Activated CD4-positive, alpha-beta memory T cell treated with anti-CD3 and anti-CD28 coated beads, Interleukin-2, amount 10 ng/mL, durations not matched to agents 7 days and 5 days (primary cell): ENCODE measurements at regions not wholly inside any gene's neighbourhood (a gene's known extent, or its start where the extent isn't known, plus 50 kb on each side); places are given as distances from the start of the nearest gene placed in this dataset.

ENCODE experiments used
- CTCF ChIA-PET: fragments of 350-600 bp; sonication (Branson Sonifier 250); formaldehyde crosslinking; loops from one replicate; lab custom pipeline; 2021; ENCODE audit warnings: antibody characterized with exemption, inconsistent platforms; lab: Charles Lee
- POLR2A ChIA-PET: fragments of 350-600 bp; sonication (Branson Sonifier 250); formaldehyde crosslinking; loops from one replicate; lab custom pipeline; 2021; ENCODE audit warnings: antibody characterized with exemption; lab: Charles Lee
- DNase-seq: peaks from one replicate; pipeline ENCODE4 v3.0.0-alpha.2; 2020
- H3K27ac Mint-ChIP-seq: one replicate; pipeline ENCODE4 v1.8.0; 2021; ENCODE audit warnings: mild to moderate bottlenecking, mixed read lengths
- H3K27me3 Mint-ChIP-seq: one replicate; pipeline ENCODE4 v1.8.0; 2021; ENCODE audit warnings: mixed read lengths
- H3K36me3 Mint-ChIP-seq: one replicate; pipeline ENCODE4 v1.8.0; 2021; ENCODE audit warnings: low read depth, mixed read lengths
- H3K4me1 Mint-ChIP-seq: one replicate; pipeline ENCODE4 v1.8.0; 2021; ENCODE audit warnings: mixed read lengths
- H3K4me3 Mint-ChIP-seq: one replicate; pipeline ENCODE4 v1.8.0; 2021; ENCODE audit warnings: mild to moderate bottlenecking, mixed read lengths
- H3K9me3 Mint-ChIP-seq: one replicate; pipeline ENCODE4 v1.8.0; 2021; ENCODE audit warnings: mixed read lengths

DNA sequence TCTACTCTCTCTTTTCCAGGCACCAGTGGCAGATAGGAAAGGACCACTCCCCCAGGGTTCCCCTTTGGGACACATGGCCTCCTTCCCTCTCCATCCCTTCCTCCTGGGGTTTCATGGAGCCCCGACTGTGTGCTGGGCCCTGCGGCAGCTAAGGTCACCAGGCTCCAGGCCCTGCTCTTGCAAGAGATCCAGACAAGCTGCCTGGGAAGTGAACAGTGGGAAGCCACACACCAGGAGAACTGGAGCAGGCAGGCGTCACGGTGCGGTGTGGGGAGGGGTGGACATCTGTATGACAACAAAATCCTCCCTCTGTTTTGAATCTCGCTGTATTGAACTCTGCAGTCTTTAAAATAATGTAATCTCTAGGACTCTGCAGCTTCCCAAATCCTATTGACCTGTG is 330.1 kb downstream of the UQCRFS1 start:
- ChIA-PET CTCF (no interaction called here), POLR2A (no interaction called here)
- Mint-ChIP-seq H3K36me3 (no peaks in the 10 kb centered on the region), H3K27ac (no peak overlapping the region), H3K4me3 (no peak overlapping the region), H3K27me3 (peaks cover 2% of the 10 kb centered on the region), H3K9me3 (no peaks in the 10 kb centered on the region), H3K4me1 (no peaks in the 10 kb centered on the region)
- DNase-seq: no peak

- H3K27ac Mint-ChIP-seq: no peak overlapping the region
- peaks cover 2% of the 10 kb centered on the region for H3K27me3 Mint-ChIP-seq
- no peaks in the 10 kb centered on the region for H3K9me3 Mint-ChIP-seq
- no peak overlapping the region for H3K4me3 Mint-ChIP-seq
- CTCF ChIA-PET: no interaction called here
- H3K4me1 Mint-ChIP-seq: no peaks in the 10 kb centered on the region
- POLR2A ChIA-PET: no interaction called here
- no peaks in the 10 kb centered on the region for H3K36me3 Mint-ChIP-seq
- DNase-seq: no peak
These were observed 331.3 kb downstream of the UQCRFS1 start for GRCh38 chr19:28881616-28882015.

GRCh38 chr19:28880735-28881401 is 332.1 kb downstream of the UQCRFS1 start:
- no peak for DNase-seq
- CTCF ChIA-PET: no interaction called here
- POLR2A ChIA-PET: no interaction called here
- Mint-ChIP-seq H3K9me3 (no peaks in the 10 kb centered on the region), H3K27ac (no peak overlapping the region), H3K27me3 (peaks cover 2% of the 10 kb centered on the region), H3K36me3 (no peaks in the 10 kb centered on the region), H3K4me1 (no peaks in the 10 kb centered on the region), H3K4me3 (no peak overlapping the region)

DNA sequence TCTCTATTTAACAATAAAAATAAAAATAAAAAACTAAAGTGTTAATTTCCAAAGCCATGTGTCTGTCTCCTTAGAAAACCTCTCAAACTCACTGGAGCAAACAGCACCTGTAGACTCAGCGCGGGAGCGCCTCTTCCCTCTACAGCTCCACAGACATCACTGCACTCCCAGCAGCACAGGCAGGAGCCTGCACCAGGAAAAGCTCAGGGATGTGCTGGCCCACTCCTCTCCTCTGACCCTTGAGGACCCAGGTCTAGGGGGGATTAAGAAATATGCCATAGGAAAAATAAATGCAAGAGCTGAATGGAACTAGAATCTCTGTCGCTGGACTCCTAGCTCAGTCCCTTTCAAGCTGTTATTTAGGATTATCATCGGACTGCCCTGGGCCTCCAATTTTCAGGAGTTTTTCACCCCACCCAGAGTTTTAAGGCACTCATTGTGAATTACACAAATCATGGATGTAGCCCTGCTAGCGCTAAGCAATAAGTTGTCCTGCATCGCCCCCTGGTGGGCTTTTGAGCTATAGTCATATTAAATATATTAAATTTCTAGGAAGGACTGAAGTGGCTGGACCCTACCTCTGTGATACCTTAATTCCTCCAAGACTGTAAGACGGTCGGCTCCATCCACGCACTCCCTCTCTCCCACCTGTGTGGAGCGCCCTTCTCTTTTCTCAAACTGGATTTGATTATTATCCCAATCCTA is 333.9 kb downstream of the UQCRFS1 start:
- Mint-ChIP-seq H3K4me3 (no peak overlapping the region), H3K27me3 (peaks cover 2% of the 10 kb centered on the region), H3K9me3 (no peaks in the 10 kb centered on the region), H3K4me1 (no peaks in the 10 kb centered on the region), H3K27ac (no peak overlapping the region), H3K36me3 (no peaks in the 10 kb centered on the region)
- POLR2A ChIA-PET: no interaction called here
- peak; percentile 61 for DNase-seq
- CTCF ChIA-PET: interaction anchor here (0.6 to 1.9 kb wide), 12 partner anchors 9 to 412 kb away, joined by 3 to 38 read pairs (median 3); no protein-coding TSS in a partner anchor

DNA sequence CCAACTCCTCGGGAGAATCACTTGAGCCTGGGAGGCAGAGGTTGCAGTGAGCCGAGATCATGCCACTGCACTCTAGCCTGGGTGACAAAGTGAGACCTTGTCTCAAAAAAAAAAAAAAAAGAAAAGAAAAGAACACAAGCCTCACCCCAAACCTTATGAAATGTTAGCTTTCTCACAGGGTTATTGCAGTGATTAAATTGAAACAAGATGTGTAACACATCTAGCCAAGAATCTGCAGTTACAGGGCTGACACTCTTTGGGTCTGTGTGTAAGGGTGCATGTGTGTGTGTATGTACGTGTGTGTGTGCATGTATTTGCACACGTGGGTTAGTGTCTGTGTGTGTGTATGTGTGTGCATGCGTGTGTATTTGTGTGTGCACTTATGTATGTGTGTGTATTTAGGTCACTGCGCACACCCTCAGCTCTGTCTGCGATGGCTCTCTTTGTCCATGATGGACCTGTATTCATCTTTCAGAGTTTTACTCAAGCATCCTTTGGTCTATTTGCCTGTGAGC is 336.3 kb downstream of the UQCRFS1 start:
- Mint-ChIP-seq H3K9me3 (no peaks in the 10 kb centered on the region), H3K4me1 (no peaks in the 10 kb centered on the region), H3K27ac (no peak overlapping the region), H3K36me3 (no peaks in the 10 kb centered on the region), H3K4me3 (no peak overlapping the region), H3K27me3 (peaks cover 2% of the 10 kb centered on the region)
- DNase-seq: no peak
- CTCF ChIA-PET: no interaction called here
- POLR2A ChIA-PET: no interaction called here

GRCh38 chr19:28874742-28875141 is 338.2 kb downstream of the UQCRFS1 start:
- Mint-ChIP-seq H3K9me3 (no peaks in the 10 kb centered on the region), H3K27ac (no peak overlapping the region), H3K4me3 (no peak overlapping the region), H3K27me3 (no peaks in the 10 kb centered on the region), H3K36me3 (no peaks in the 10 kb centered on the region), H3K4me1 (no peaks in the 10 kb centered on the region)
- CTCF ChIA-PET: no interaction called here
- POLR2A ChIA-PET: no interaction called here
- DNase-seq: no peak

- no peaks in the 10 kb centered on the region for H3K36me3 Mint-ChIP-seq
- H3K27ac Mint-ChIP-seq: no peak overlapping the region
- no peaks in the 10 kb centered on the region for H3K27me3 Mint-ChIP-seq
- H3K4me1 Mint-ChIP-seq: no peaks in the 10 kb centered on the region
- ChIA-PET POLR2A (no interaction called here), CTCF (no interaction called here)
- H3K9me3 Mint-ChIP-seq: peaks cover 4% of the 10 kb centered on the region
- no peak for DNase-seq
- H3K4me3 Mint-ChIP-seq: no peak overlapping the region
These were observed 339.6 kb downstream of the UQCRFS1 start for GRCh38 chr19:28873301-28873700.

GRCh38 chr19:28871099-28871725 is 341.7 kb downstream of the UQCRFS1 start:
- Mint-ChIP-seq H3K36me3 (no peaks in the 10 kb centered on the region), H3K27me3 (no peaks in the 10 kb centered on the region), H3K27ac (no peak overlapping the region), H3K4me1 (no peaks in the 10 kb centered on the region), H3K9me3 (peaks cover 4% of the 10 kb centered on the region), H3K4me3 (no peak overlapping the region)
- ChIA-PET CTCF (no interaction called here), POLR2A (no interaction called here)
- no peak for DNase-seq

DNA sequence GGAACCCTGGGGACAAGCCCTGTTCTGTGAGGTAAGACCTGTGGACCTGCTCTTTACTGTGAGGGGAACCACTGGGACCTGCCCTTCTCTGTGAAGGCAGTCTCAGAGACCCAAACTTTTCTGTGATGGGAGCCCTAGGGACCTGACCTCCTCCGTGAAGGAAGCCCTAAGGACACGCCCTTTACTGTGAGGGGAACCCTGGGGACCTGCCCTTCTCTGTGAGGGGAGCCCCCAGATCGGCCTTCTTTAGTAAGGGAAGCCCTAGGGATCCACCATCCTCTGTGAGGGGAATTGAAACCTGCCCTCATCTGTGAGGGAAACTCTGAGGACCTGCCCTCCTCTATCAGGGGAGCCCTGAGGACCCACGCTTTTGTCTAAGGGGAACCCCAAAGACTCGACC is 343.5 kb downstream of the UQCRFS1 start:
- no peaks in the 10 kb centered on the region for H3K36me3 Mint-ChIP-seq
- no peaks in the 10 kb centered on the region for H3K4me1 Mint-ChIP-seq
- DNase-seq: no peak
- H3K27me3 Mint-ChIP-seq: no peaks in the 10 kb centered on the region
- CTCF ChIA-PET: no interaction called here
- H3K27ac Mint-ChIP-seq: no peak overlapping the region
- no peak overlapping the region for H3K4me3 Mint-ChIP-seq
- POLR2A ChIA-PET: no interaction called here
- peaks cover 4% of the 10 kb centered on the region for H3K9me3 Mint-ChIP-seq

GRCh38 chr19:28868836-28869235 is 344.1 kb downstream of the UQCRFS1 start:
- Mint-ChIP-seq H3K4me1 (no peaks in the 10 kb centered on the region), H3K27ac (no peak overlapping the region), H3K4me3 (no peak overlapping the region), H3K27me3 (no peaks in the 10 kb centered on the region), H3K9me3 (peaks cover 4% of the 10 kb centered on the region), H3K36me3 (no peaks in the 10 kb centered on the region)
- POLR2A ChIA-PET: no interaction called here
- CTCF ChIA-PET: no interaction called here
- DNase-seq: no peak

GRCh38 chr19:28867978-28868377 is 345.0 kb downstream of the UQCRFS1 start:
- H3K4me1 Mint-ChIP-seq: no peaks in the 10 kb centered on the region
- ChIA-PET CTCF (no interaction called here), POLR2A (no interaction called here)
- H3K9me3 Mint-ChIP-seq: peaks cover 4% of the 10 kb centered on the region
- H3K27ac Mint-ChIP-seq: no peak overlapping the region
- H3K4me3 Mint-ChIP-seq: no peak overlapping the region
- no peaks in the 10 kb centered on the region for H3K36me3 Mint-ChIP-seq
- no peaks in the 10 kb centered on the region for H3K27me3 Mint-ChIP-seq
- no peak for DNase-seq

DNA sequence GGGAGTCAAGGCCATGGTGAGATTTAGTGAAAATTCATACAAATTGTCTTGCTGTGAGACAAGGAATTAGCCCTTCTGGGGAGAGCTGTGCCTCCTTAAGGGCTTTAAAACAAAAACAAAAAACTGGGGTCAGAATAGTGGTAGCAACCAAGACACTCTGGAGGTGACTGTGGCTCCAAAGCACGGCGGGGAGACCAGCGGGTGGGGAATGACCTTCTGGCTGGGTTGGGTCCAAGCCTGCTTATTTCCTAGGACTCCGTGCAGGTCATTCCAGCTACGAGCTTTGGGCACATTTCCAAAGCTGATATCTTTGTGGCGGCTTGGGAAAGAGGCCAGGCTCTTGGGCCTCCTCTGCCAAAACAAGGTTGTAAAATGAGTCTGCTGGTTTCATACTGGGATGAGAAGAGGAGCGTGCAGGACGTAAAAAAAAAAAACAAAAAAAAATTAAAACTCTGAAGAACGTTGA is 348.3 kb downstream of the UQCRFS1 start:
- ChIA-PET CTCF (no interaction called here), POLR2A (no interaction called here)
- no peak for DNase-seq
- no peak overlapping the region for H3K27ac Mint-ChIP-seq
- peaks cover 4% of the 10 kb centered on the region for H3K9me3 Mint-ChIP-seq
- H3K4me3 Mint-ChIP-seq: no peak overlapping the region
- H3K27me3 Mint-ChIP-seq: no peaks in the 10 kb centered on the region
- no peaks in the 10 kb centered on the region for H3K36me3 Mint-ChIP-seq
- no peaks in the 10 kb centered on the region for H3K4me1 Mint-ChIP-seq

- ChIA-PET POLR2A (no interaction called here), CTCF (no interaction called here)
- Mint-ChIP-seq H3K4me1 (no peaks in the 10 kb centered on the region), H3K4me3 (no peak overlapping the region), H3K27ac (no peak overlapping the region), H3K27me3 (no peaks in the 10 kb centered on the region), H3K9me3 (peaks cover 4% of the 10 kb centered on the region), H3K36me3 (no peaks in the 10 kb centered on the region)
- DNase-seq: no peak
These were observed 348.9 kb downstream of the UQCRFS1 start for GRCh38 chr19:28864024-28864503.
